Right lobe of liver (tissue), 6 donors: ENCODE measurements at regions not wholly inside any gene's neighbourhood (a gene's known extent, or its start where the extent isn't known, plus 50 kb on each side); places are given as distances from the start of the nearest gene placed in this dataset.
"Not testable (repeated sequence)": the region's sequence is repeated elsewhere in the genome, so short reads cannot be mapped to it uniquely, and the experiment has no call there.

Source experiments
- ATAC-seq, 4 donors: fragments of 200-7000 bp; cut with Tn5 transposase; one replicate each; pipeline ENCODE4 v1.9.1; 2020; ENCODE audit warnings: mild to moderate bottlenecking in 4 of 4, moderate library complexity in 4 of 4
- DNase-seq, 3 donors: peaks; one replicate each; pipeline ENCODE4 v3.0.0-alpha.2; 2020
- H3K27ac ChIP-seq, 3 donors: fragments of 200-600 bp; one replicate each; pipeline ENCODE4 v1.8.0; 2022
- H3K27me3 ChIP-seq, 2 donors: fragments of 200-600 bp; one replicate each; pipeline ENCODE4 v1.8.0; 2022
- H3K36me3 ChIP-seq, 4 donors: fragments of 200-600 bp; sonication (generic) in 1 of 4; one replicate each; pipeline versions ENCODE4 v1.5.1 to v1.8.0; 2017 to 2022; ENCODE audit warnings: control low read depth in 1 of 4
- H3K4me1 ChIP-seq, 4 donors: fragments of 200-600 bp; sonication (generic) in 1 of 4; one replicate each; pipeline versions ENCODE4 v1.5.1 to v1.8.0; 2017 to 2022; ENCODE audit warnings: control low read depth in 1 of 4
- H3K4me3 ChIP-seq, 3 donors: fragments of 200-600 bp; one replicate each; pipeline ENCODE4 v1.8.0; 2022
- H3K9me3 ChIP-seq, 4 donors: fragments of 200-600 bp; sonication (generic) in 1 of 4; one replicate each; pipeline versions ENCODE4 v1.5.1 to v1.8.0; 2017 to 2022; ENCODE audit warnings: control low read depth in 1 of 4
- POLR2A ChIP-seq: fragments of 450-650 bp; IDR thresholded peaks from one replicate; pipeline ENCODE4 v1.6.1; 2017; ENCODE audit warnings: antibody characterized with exemption, mild to moderate bottlenecking
- WGBS: methylation state at CpG from one replicate; pipeline ENCODE4 v1.1.6; 2018; ENCODE audit warnings: low coverage, low lambda C conversion rate; ENCODE audit not compliant: insufficient coverage; ENCODE audit errors: missing lambda C conversion rate; 5-methylcytosine and 5-hydroxymethylcytosine counted together
- intact Hi-C, 2 donors: fragments of 100-400 bp; cut with DNase I; formaldehyde crosslinking; loops; one replicate each; pipeline versions ENCODE4 v1.11.2 to v1.14.1; 2022
- TF ChIP-seq, protein P1 (sequence below), 4 donors: fragments of 200-600 bp in 3 of 4; fragments of 450-650 bp in 1 of 4; IDR thresholded peaks; one replicate each; pipeline versions ENCODE4 v1.5.1 to v1.8.0; 2016 to 2022; ENCODE audit warnings: antibody characterized with exemption in 4 of 4, mild to moderate bottlenecking in 2 of 4
- donor health status: DM: no; HTN: yes; CAD: no.
- donor health status: DM: no; HTN: no; CAD: no.
- donor health status: DM: no; HTN: no; CAD: no.
- donor health status: DM: no; HTN: yes; CAD: no.
- donor health status: DM: no; HTN: yes; CAD: no.

DNA sequence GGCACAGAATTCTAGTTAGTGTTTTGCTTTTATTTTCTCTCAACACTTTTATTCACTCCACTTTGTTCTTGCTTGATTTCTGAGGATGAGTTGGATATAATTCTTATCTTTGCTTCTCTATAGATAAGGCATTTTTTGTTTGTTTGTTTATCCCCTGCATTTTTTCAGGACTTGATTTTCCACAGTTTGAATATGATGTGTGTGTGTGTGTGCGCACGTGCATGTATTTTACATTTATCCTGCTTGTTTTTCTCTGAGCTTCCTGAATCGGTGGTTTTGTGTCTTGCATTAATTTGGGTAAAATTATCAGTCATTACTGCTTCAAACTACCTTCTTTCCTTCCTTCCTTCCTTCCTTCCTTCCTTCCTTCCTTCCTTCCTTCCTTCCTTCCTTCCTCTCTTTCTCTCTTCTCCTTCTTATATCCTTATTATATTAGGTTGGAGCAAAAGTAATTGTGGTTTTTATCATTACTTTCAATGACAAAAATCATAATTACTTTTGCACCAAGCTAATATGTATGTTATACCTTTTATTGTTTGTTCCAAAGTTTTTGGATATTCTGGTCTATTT is 679.9 kb upstream of the RAG2 start:
- WGBS = 61% methylated on average over 3 of the region's 3 CpGs
- Histone ChIP-seq H3K4me1 (no peaks in the 10 kb centered on the region), H3K27me3 (no peaks in the 10 kb centered on the region), H3K4me3 (no peak overlapping the region), H3K27ac (no peak overlapping the region), H3K36me3 (no peaks in the 10 kb centered on the region), H3K9me3 (no peaks in the 10 kb centered on the region)
- ATAC-seq (no peak), DNase-seq (no peak)
- no peak for TF ChIP-seq POLR2A
- TF ChIP-seq, protein P1, sequence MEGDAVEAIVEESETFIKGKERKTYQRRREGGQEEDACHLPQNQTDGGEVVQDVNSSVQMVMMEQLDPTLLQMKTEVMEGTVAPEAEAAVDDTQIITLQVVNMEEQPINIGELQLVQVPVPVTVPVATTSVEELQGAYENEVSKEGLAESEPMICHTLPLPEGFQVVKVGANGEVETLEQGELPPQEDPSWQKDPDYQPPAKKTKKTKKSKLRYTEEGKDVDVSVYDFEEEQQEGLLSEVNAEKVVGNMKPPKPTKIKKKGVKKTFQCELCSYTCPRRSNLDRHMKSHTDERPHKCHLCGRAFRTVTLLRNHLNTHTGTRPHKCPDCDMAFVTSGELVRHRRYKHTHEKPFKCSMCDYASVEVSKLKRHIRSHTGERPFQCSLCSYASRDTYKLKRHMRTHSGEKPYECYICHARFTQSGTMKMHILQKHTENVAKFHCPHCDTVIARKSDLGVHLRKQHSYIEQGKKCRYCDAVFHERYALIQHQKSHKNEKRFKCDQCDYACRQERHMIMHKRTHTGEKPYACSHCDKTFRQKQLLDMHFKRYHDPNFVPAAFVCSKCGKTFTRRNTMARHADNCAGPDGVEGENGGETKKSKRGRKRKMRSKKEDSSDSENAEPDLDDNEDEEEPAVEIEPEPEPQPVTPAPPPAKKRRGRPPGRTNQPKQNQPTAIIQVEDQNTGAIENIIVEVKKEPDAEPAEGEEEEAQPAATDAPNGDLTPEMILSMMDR (IDR thresholded peaks at IDR 0.05) = no peak
- intact Hi-C loops = no loop called here

DNA sequence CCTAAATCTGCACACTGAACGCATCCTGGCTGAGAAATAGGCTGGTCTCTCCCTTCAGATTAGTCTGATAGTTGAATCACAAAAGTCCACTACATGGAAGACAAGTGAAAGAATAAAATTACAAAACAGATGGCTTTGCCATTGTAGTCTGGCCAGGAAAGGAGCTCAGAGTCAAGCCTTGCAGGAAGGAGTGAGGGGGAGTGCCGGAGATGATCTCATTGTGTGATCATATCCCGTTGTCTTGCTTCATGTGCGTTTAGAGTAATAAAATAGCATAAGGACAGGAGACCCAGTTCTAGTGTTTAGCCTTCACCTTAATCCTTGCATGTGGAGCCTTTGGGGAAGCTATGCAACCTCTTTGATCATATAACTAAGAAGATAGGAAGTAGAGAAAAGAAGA is 666.7 kb upstream of the RAG2 start:
- ATAC-seq (no peak), DNase-seq (no peak)
- Histone ChIP-seq H3K36me3 (no peaks in the 10 kb centered on the region), H3K9me3 (no peaks in the 10 kb centered on the region), H3K27ac (no peak overlapping the region), H3K4me1 (no peaks in the 10 kb centered on the region), H3K27me3 (no peaks in the 10 kb centered on the region), H3K4me3 (no peak overlapping the region)
- intact Hi-C loops = no loop called here
- 55% methylated on average over 4 of the region's 4 CpGs for WGBS
- TF ChIP-seq, protein P1 (IDR thresholded peaks at IDR 0.05) = no peak
- TF ChIP-seq POLR2A = no peak

DNA sequence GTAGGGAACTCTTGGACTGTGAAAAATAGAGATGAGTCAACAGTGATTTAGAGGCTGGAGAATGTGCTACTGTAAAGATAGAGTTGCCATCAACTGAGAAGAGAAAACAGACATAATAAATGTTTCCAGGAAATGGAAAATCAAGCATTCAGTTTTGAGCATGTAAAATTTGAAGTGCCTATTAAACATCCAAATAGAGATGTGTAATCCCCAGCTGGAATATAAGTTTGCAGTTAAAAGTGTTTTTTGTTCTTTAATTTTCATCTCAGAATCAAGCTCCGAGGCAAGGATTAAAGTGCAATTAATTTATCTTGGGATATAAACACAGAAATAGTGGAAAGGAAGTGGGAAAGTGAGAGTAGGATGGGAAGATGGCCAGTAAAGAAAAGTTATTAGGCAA is 666.0 kb upstream of the RAG2 start:
- Histone ChIP-seq H3K36me3 (no peaks in the 10 kb centered on the region), H3K4me3 (no peak overlapping the region), H3K27me3 (no peaks in the 10 kb centered on the region), H3K9me3 (no peaks in the 10 kb centered on the region), H3K4me1 (no peaks in the 10 kb centered on the region), H3K27ac (no peak overlapping the region)
- DNase-seq (no peak), ATAC-seq (no peak)
- no peak for TF ChIP-seq POLR2A
- TF ChIP-seq, protein P1 (IDR thresholded peaks at IDR 0.05) = no peak
- 37% methylated on average over 1 of the region's 1 CpG for WGBS
- intact Hi-C loops = no loop called here

DNA sequence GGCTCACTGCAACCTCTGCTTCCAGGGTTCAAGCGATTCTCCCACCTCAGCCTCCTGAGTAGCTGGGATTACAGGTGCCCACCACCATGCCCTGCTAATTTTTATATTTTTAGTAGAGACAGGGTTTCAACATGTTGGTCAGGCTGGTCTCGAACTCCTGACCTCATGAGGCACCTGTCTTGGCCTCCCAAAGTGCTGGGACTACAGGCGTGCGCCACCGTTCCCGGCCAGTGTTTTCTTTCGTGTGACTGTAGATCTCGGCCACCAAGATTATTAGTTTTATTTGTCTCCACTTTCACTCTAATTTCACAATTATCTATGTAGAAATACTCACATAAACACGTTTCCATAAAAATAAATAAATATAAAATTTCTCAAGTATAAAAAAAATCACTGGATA is 665.4 kb upstream of the RAG2 start:
- H3K27me3 ChIP-seq, DNase-seq, H3K4me1 ChIP-seq, H3K9me3 ChIP-seq, H3K36me3 ChIP-seq, H3K4me3 ChIP-seq, intact Hi-C loops, ATAC-seq, H3K27ac ChIP-seq: not testable (repeated sequence)
- 74% methylated on average over 9 of the region's 9 CpGs for WGBS

DNA sequence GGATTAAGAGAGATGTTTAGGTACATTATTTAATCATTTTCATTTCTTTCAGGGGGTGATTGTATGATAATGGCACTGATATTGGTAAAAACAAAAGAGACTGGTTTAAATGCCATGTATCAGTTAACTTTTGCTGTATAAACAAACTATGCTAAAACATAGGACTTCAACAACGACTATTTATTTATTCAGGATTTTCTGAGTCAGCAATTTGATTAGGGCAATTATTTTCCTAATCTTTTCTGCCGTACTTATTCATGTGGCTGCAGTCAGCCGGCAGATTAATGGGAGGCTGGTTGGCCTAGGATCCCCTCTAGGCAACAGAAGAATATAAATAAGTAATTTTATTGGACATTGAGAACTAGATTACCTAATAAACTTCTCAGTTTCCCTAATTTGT is 661.7 kb upstream of the RAG2 start:
- DNase-seq = no peak
- H3K36me3 ChIP-seq = no peaks in the 10 kb centered on the region
- no peak for ATAC-seq
- TF ChIP-seq, protein P1 (IDR thresholded peaks at IDR 0.05) = no peak
- no peak for TF ChIP-seq POLR2A
- H3K4me3 ChIP-seq = no peak overlapping the region
- intact Hi-C loops = no loop called here
- H3K27me3 ChIP-seq = no peaks in the 10 kb centered on the region
- no peak overlapping the region for H3K27ac ChIP-seq
- WGBS = 32% methylated on average over 3 of the region's 3 CpGs
- no peaks in the 10 kb centered on the region for H3K9me3 ChIP-seq
- H3K4me1 ChIP-seq = no peaks in the 10 kb centered on the region
